H1 (cell line): ENCODE measurements at regions not wholly inside any gene's neighbourhood (a gene's known extent, or its start where the extent isn't known, plus 50 kb on each side); places are given as distances from the start of the nearest gene placed in this dataset.
"Not testable (repeated sequence)": the region's sequence is repeated elsewhere in the genome, so short reads cannot be mapped to it uniquely, and the experiment has no call there.

Source experiments
- CTCF ChIA-PET: fragments of 300-600 bp; sonication (Branson Sonifier 250); formaldehyde crosslinking; loops from one replicate; lab custom pipeline; 2021; ENCODE audit not compliant: partially characterized antibody; lab: Charles Lee
- POLR2A ChIA-PET: fragments of 300-600 bp; sonication (Branson Sonifier 250); formaldehyde crosslinking; loops from one replicate; lab custom pipeline; 2021; ENCODE audit warnings: inconsistent platforms; ENCODE audit not compliant: partially characterized antibody; lab: Charles Lee
- DNase-seq, 2 experiments: peaks; one replicate each; pipeline versions ENCODE4 v3.0.0 to v3.0.0-alpha.2; 2010 to 2022; ENCODE audit warnings: low spot score in 2 of 2, low read depth in 1 of 2, mixed read lengths in 1 of 2
- FAIRE-seq: peaks from 2 replicates; lab custom pipeline; 2011; peaks lifted over from hg19 to GRCh38; lab: Jason Lieb, UNC
- H2AFZ ChIP-seq: 2 replicates; pipeline ENCODE4 v1.8.1; 2012; ENCODE audit warnings: low read length, inconsistent platforms
- H2AK5ac ChIP-seq: 2 replicates; pipeline ENCODE4 v1.6.1; 2013; ENCODE audit warnings: low read depth, low read length
- H2BK120ac ChIP-seq: replicated peaks from 2 replicates; pipeline ENCODE3; 2013; ENCODE audit warnings: low read depth, low read length, inconsistent platforms
- H2BK12ac ChIP-seq: 2 replicates; pipeline ENCODE4 v1.6.1; 2013; ENCODE audit warnings: low read depth, low read length
- H2BK15ac ChIP-seq: 2 replicates; pipeline ENCODE4 v1.6.1; 2013; ENCODE audit warnings: low read length
- H2BK20ac ChIP-seq: 2 replicates; pipeline ENCODE4 v1.6.1; 2013; ENCODE audit warnings: low read length
- H2BK5ac ChIP-seq: 2 replicates; pipeline ENCODE4 v1.6.1; 2013; ENCODE audit warnings: low read depth, low read length
- H3K14ac ChIP-seq: 2 replicates; pipeline ENCODE4 v1.6.1; 2013; ENCODE audit warnings: inconsistent platforms; ENCODE audit not compliant: insufficient read length
- H3K18ac ChIP-seq: 2 replicates; pipeline ENCODE4 v1.6.1; 2013; ENCODE audit warnings: low read length; ENCODE audit errors: extremely low read depth
- H3K23ac ChIP-seq: 2 replicates; pipeline ENCODE4 v1.6.1; 2013; ENCODE audit warnings: inconsistent platforms; ENCODE audit not compliant: insufficient read length
- H3K23me2 ChIP-seq: 2 replicates; pipeline ENCODE4 v1.6.1; 2013; ENCODE audit warnings: low read depth, low read length
- H3K27ac ChIP-seq: 2 replicates; pipeline ENCODE4 v1.6.1; 2011; ENCODE audit warnings: low read depth, low read length, inconsistent platforms
- H3K27me3 ChIP-seq, 4 experiments: replicated peaks in 1 of 4; 1 replicate in 1 of 4; 2 replicates in 3 of 4; pipeline versions ENCODE4 v1.6.1 to v1.8.1; 2011 to 2013; ENCODE audit warnings: low read length in 3 of 4, mild to moderate bottlenecking in 3 of 4, inconsistent platforms in 2 of 4, mixed read lengths in 2 of 4, moderate library complexity in 1 of 4; ENCODE audit not compliant: control insufficient read depth in 3 of 4, insufficient read depth in 3 of 4; ENCODE audit errors: extremely low read depth in 1 of 4
- H3K36me3 ChIP-seq, 4 experiments: 2 replicates each; pipeline versions ENCODE4 v1.6.1 to v1.8.1; 2011 to 2013; ENCODE audit warnings: mild to moderate bottlenecking in 4 of 4, low read length in 3 of 4, moderate library complexity in 2 of 4, control low read depth in 1 of 4, inconsistent platforms in 1 of 4; ENCODE audit not compliant: insufficient read depth in 4 of 4, control insufficient read depth in 2 of 4
- H3K4ac ChIP-seq: replicated peaks from 2 replicates; pipeline ENCODE3; 2013; ENCODE audit warnings: low read length, low read depth, mixed read lengths, inconsistent platforms; ENCODE audit not compliant: insufficient read length
- H3K4me1 ChIP-seq, 4 experiments: replicated peaks in 1 of 4; 1 replicate in 1 of 4; 2 replicates in 3 of 4; pipeline versions ENCODE4 v1.6.1 to v1.8.1; 2011 to 2013; ENCODE audit warnings: low read length in 3 of 4, inconsistent platforms in 2 of 4, mixed read lengths in 1 of 4; ENCODE audit not compliant: insufficient read depth in 4 of 4, control insufficient read depth in 3 of 4
- H3K4me2 ChIP-seq, 2 experiments: 2 replicates each; pipeline versions ENCODE4 v1.6.1 to v1.8.1; 2011 to 2013; ENCODE audit warnings: low read depth in 2 of 2, low read length in 2 of 2, control low read depth in 1 of 2, inconsistent platforms in 1 of 2, mild to moderate bottlenecking in 1 of 2; ENCODE audit not compliant: insufficient read depth in 1 of 2
- H3K4me3 ChIP-seq, 4 experiments: fragments of 200-600, 300-600 bp in 1 of 4; sonication (generic), shearing (Covaris generic), sonication (Bioruptor Twin) in 1 of 4; 2 replicates each; pipeline versions ENCODE4 v1.5.1 to v1.8.1; 2011 to 2016; ENCODE audit warnings: low read length in 4 of 4, low read depth in 3 of 4, control low read depth in 2 of 4, inconsistent platforms in 2 of 4, mild to moderate bottlenecking in 2 of 4, mixed read lengths in 1 of 4, moderate library complexity in 1 of 4; ENCODE audit not compliant: insufficient read depth in 2 of 4; ENCODE audit errors: extremely low read depth in 1 of 4
- H3K56ac ChIP-seq: replicated peaks from 2 replicates; pipeline ENCODE3; 2013; ENCODE audit warnings: low read depth, mild to moderate bottlenecking, mixed read lengths, low read length, inconsistent platforms; ENCODE audit not compliant: insufficient read length
- H3K79me1 ChIP-seq: 2 replicates; pipeline ENCODE4 v1.6.1; 2013; ENCODE audit warnings: low read depth, low read length, control low read depth
- H3K79me2 ChIP-seq, 2 experiments: 2 replicates each; pipeline versions ENCODE4 v1.6.1 to v1.8.1; 2012 to 2013; ENCODE audit warnings: low read length in 2 of 2, mild to moderate bottlenecking in 2 of 2, inconsistent platforms in 1 of 2; ENCODE audit not compliant: insufficient read depth in 2 of 2, control insufficient read depth in 1 of 2
- H3K9ac ChIP-seq, 4 experiments: replicated peaks in 1 of 4; 1 replicate in 1 of 4; 2 replicates in 3 of 4; pipeline versions ENCODE4 v1.6.1 to v1.8.1; 2011 to 2013; ENCODE audit warnings: low read depth in 3 of 4, low read length in 3 of 4, control low read depth in 2 of 4, mild to moderate bottlenecking in 2 of 4, moderate library complexity in 2 of 4, inconsistent platforms in 1 of 4; ENCODE audit errors: extremely low read depth in 1 of 4
- H3K9me3 ChIP-seq, 2 experiments: 2 replicates each; pipeline versions ENCODE4 v1.6.1 to v1.8.1; 2012 to 2013; ENCODE audit warnings: mild to moderate bottlenecking in 2 of 2, moderate library complexity in 2 of 2, control low read depth in 1 of 2, inconsistent platforms in 1 of 2, low read depth in 1 of 2, low read length in 1 of 2, mixed read lengths in 1 of 2; ENCODE audit not compliant: insufficient read depth in 2 of 2
- H4K20me1 ChIP-seq, 2 experiments: replicated peaks in 1 of 2; 2 replicates each; pipeline versions ENCODE3 to v1.8.1; 2011 to 2013; ENCODE audit warnings: inconsistent platforms in 2 of 2, low read length in 2 of 2, mild to moderate bottlenecking in 1 of 2; ENCODE audit not compliant: insufficient read depth in 2 of 2, control insufficient read depth in 1 of 2
- H4K5ac ChIP-seq: 2 replicates; pipeline ENCODE4 v1.6.1; 2013; ENCODE audit warnings: low read length, low read depth, mixed read lengths, inconsistent platforms; ENCODE audit not compliant: insufficient read length
- H4K8ac ChIP-seq: 2 replicates; pipeline ENCODE4 v1.8.0; 2013; ENCODE audit warnings: mild to moderate bottlenecking, moderate library complexity, low read length, inconsistent platforms; ENCODE audit not compliant: insufficient read depth; ENCODE audit errors: extremely low read depth
- H4K91ac ChIP-seq: replicated peaks from 2 replicates; pipeline ENCODE3; 2013; ENCODE audit warnings: low read length, mixed read lengths, inconsistent platforms; ENCODE audit not compliant: insufficient read length
- WGBS, 2 experiments: shearing (Covaris generic) in 1 of 2; methylation state at CpG; one replicate each; pipeline versions ENCODE4 v1.1.6 to v1.1.7; 2013 to 2015; ENCODE audit warnings: low lambda C conversion rate in 2 of 2, mixed read lengths in 2 of 2, inconsistent platforms in 1 of 2, low coverage in 1 of 2, missing lambda C conversion rate in 1 of 2; ENCODE audit not compliant: insufficient replicate concordance in 2 of 2, insufficient coverage in 1 of 2, insufficient read length in 1 of 2; ENCODE audit errors: extremely low coverage in 1 of 2, missing lambda C conversion rate in 1 of 2; 5-methylcytosine and 5-hydroxymethylcytosine counted together

- H3K23ac ChIP-seq, H4K20me1 ChIP-seq, H3K4ac ChIP-seq, H3K23me2 ChIP-seq, H2BK12ac ChIP-seq, H3K27ac ChIP-seq, FAIRE-seq, H2AK5ac ChIP-seq, H3K79me1 ChIP-seq, H3K4me2 ChIP-seq, H3K27me3 ChIP-seq, H3K4me1 ChIP-seq, H2BK5ac ChIP-seq, H2BK120ac ChIP-seq, H2BK20ac ChIP-seq, H3K14ac ChIP-seq, H2BK15ac ChIP-seq, H4K91ac ChIP-seq, H4K8ac ChIP-seq, H3K9me3 ChIP-seq, H3K79me2 ChIP-seq, DNase-seq, H3K18ac ChIP-seq, H3K9ac ChIP-seq, H3K56ac ChIP-seq, POLR2A ChIA-PET, H3K36me3 ChIP-seq, H3K4me3 ChIP-seq, H4K5ac ChIP-seq, H2AFZ ChIP-seq: not testable (repeated sequence)
- CTCF ChIA-PET = interaction anchor here (2.6 kb wide), 1 partner anchor 9 kb away, joined by 17 read pairs; no protein-coding TSS in a partner anchor
- WGBS, 2 experiments = 100% methylated on average over 2 of the region's 2 CpGs; no CpG with 5 or more reads in 1 of the 2 experiments
Measured at GRCh38 chr9:85433956-85434355, 307.8 kb downstream of the AGTPBP1 start.

- H3K9me3 ChIP-seq, H2BK20ac ChIP-seq, H3K4ac ChIP-seq, H3K79me2 ChIP-seq, H3K23me2 ChIP-seq, H3K27ac ChIP-seq, H3K14ac ChIP-seq, H3K4me3 ChIP-seq, H3K18ac ChIP-seq, H3K36me3 ChIP-seq, H3K56ac ChIP-seq, H2BK12ac ChIP-seq, H3K27me3 ChIP-seq, H3K4me1 ChIP-seq, H2BK120ac ChIP-seq, H3K9ac ChIP-seq, H3K23ac ChIP-seq, H2AFZ ChIP-seq, H3K79me1 ChIP-seq, H4K8ac ChIP-seq, H2BK5ac ChIP-seq, H2AK5ac ChIP-seq, POLR2A ChIA-PET, H4K91ac ChIP-seq, DNase-seq, H2BK15ac ChIP-seq, H4K20me1 ChIP-seq, FAIRE-seq, H3K4me2 ChIP-seq, H4K5ac ChIP-seq: not testable (repeated sequence)
- WGBS, 2 experiments = 91% methylated on average over 3 of the region's 3 CpGs; no CpG with 5 or more reads in 1 of the 2 experiments
- CTCF ChIA-PET = interaction anchor here (2.6 kb wide), 1 partner anchor 9 kb away, joined by 17 read pairs; no protein-coding TSS in a partner anchor
Measured at GRCh38 chr9:85433551-85433950, 308.2 kb downstream of the AGTPBP1 start.
